ENCODE measurements at regions not wholly inside any gene's neighbourhood (a gene's known extent, or its start where the extent isn't known, plus 50 kb on each side); places are given as distances from the start of the nearest gene placed in this dataset.
A peak's percentile ranks its signal among the peaks of the same experiment; 100 is the strongest.
"Not testable (repeated sequence)": the region's sequence is repeated elsewhere in the genome, so short reads cannot be mapped to it uniquely, and the experiment has no call there.

DNA sequence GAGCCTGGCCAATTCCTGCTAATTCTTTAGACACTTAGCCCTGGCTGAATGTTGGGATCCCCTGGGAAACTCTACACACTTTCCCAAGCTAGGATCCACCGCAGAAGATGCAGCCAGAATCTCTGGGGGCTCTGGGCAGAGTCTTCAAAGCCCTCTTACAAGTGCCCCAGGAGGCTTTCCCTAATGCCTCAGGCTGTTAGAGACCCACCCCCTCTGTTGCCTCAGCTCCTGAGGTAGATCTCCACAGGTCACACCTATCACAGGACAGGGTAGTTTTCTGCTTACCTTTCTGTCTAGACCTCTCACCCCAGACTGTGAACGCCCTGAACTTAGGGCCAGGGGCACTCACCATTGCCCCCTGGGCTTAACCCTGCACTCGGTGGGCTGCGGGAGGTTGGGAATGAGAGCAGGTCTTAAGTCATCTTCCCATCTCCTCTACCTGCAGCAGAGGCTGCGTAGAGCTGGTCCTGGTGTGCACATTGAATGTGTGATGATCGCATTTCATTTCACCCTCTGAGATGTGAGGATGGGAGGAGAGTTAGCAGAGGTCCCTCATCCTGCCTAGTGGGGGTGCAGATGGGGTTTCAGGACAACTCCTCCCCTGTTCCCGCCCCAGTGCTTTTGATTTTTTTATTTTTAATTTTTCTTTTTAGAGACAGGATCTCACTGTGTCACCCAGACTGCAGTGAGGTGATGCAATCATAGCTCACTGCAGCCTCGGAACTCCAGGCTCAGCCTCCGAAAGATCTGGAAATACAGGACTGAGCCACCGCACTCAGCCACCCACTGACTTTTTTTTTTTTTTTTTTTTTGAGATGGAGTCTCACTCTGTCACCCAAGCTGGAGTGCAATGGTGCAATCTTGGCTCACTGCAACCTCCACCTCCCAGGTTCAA lies 89.0 kb upstream of the LHX1 start:
- H3K4me3 ChIP-seq (ENCODE audit: control insufficient read depth, low read depth, low read length): no peak overlapping the region
- DNase-seq (ENCODE audit: low read depth): no peak
- TF ChIP-seq, protein P1, sequence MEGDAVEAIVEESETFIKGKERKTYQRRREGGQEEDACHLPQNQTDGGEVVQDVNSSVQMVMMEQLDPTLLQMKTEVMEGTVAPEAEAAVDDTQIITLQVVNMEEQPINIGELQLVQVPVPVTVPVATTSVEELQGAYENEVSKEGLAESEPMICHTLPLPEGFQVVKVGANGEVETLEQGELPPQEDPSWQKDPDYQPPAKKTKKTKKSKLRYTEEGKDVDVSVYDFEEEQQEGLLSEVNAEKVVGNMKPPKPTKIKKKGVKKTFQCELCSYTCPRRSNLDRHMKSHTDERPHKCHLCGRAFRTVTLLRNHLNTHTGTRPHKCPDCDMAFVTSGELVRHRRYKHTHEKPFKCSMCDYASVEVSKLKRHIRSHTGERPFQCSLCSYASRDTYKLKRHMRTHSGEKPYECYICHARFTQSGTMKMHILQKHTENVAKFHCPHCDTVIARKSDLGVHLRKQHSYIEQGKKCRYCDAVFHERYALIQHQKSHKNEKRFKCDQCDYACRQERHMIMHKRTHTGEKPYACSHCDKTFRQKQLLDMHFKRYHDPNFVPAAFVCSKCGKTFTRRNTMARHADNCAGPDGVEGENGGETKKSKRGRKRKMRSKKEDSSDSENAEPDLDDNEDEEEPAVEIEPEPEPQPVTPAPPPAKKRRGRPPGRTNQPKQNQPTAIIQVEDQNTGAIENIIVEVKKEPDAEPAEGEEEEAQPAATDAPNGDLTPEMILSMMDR (conservative IDR thresholded peaks at IDR 0.05; ENCODE audit: control insufficient read depth, insufficient read depth, low read depth, low read length): no peak

GRCh38 chr17:36849020-36849419 lies 88.3 kb upstream of the LHX1 start:
- DNase-seq (ENCODE audit: low read depth): not testable (repeated sequence)

GRCh38 chr17:36849871-36850348 lies 87.4 kb upstream of the LHX1 start:
- TF ChIP-seq, protein P1 (conservative IDR thresholded peaks at IDR 0.05; ENCODE audit: control insufficient read depth, insufficient read depth, low read depth, low read length): no peak
- no peak overlapping the region for H3K4me3 ChIP-seq (ENCODE audit: control insufficient read depth, low read depth, low read length)
- DNase-seq (ENCODE audit: low read depth): peak; percentile 62

More at GRCh38 chr17:36849020-36849419, 88.3 kb upstream of the LHX1 start:
- H3K4me3 ChIP-seq (ENCODE audit: control insufficient read depth, low read depth, low read length): not testable (repeated sequence)

DNA sequence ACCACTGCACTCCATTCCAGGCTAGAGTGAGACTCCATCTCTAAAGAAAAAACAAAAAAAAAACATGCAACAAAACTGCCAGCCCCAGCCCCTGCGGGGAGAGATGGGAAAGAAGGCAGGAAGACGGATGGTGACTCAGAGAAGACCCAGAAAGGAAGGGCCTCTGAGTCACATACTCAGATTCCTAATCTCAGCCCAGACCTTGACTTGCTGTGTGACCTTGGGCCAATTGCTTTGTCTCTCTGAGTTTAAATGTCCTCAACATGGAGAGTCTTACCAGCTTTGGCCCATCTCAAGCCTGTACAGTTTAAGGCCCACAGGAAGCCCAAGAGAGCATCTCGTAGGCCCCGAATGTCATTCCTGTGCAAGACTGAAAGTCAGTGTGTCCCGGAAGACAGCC lies 86.5 kb upstream of the LHX1 start:
- DNase-seq (ENCODE audit: low read depth): peak; percentile 77
- no peak overlapping the region for H3K4me3 ChIP-seq (ENCODE audit: control insufficient read depth, low read depth, low read length)
- TF ChIP-seq, protein P1 (conservative IDR thresholded peaks at IDR 0.05; ENCODE audit: control insufficient read depth, insufficient read depth, low read depth, low read length): no peak

- H3K4me3 ChIP-seq (ENCODE audit: control insufficient read depth, low read depth, low read length): no peak overlapping the region
- DNase-seq (ENCODE audit: low read depth): peak; percentile 21
- TF ChIP-seq, protein P1 (conservative IDR thresholded peaks at IDR 0.05; ENCODE audit: control insufficient read depth, insufficient read depth, low read depth, low read length): no peak
These were observed 86.0 kb upstream of the LHX1 start for GRCh38 chr17:36851250-36851649.

- DNase-seq (ENCODE audit: low read depth); H3K4me3 ChIP-seq (ENCODE audit: control insufficient read depth, low read depth, low read length): not testable (repeated sequence)
These were observed 84.8 kb upstream of the LHX1 start for GRCh38 chr17:36852478-36852877.

DNA sequence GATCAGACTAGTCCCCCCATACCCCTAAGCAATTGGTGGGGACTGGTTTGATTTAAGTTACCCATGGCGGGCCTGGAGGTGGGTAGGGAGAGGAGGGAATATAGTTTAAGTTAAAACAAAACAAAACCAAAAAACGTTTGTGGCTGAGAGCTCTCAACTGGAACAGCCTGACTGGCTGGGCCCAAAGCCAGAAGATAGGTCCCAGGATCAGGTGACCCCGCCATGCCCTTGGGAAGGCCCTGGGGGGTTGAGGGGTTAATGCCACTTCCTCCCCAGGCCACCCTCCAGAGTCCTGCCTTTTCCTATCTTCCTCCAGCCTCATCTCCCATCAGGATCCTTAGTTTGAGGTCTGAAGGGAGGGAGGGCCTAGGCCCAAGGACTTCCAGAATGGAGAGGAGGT lies 82.3 kb upstream of the LHX1 start:
- no peak for DNase-seq (ENCODE audit: low read depth)
- TF ChIP-seq, protein P1 (conservative IDR thresholded peaks at IDR 0.05; ENCODE audit: control insufficient read depth, insufficient read depth, low read depth, low read length): no peak
- H3K4me3 ChIP-seq (ENCODE audit: control insufficient read depth, low read depth, low read length): no peak overlapping the region

All from fibroblast of mammary gland (primary cell).